Mesendoderm (in vitro differentiated cells): ENCODE measurements at regions not wholly inside any gene's neighbourhood (a gene's known extent, or its start where the extent isn't known, plus 50 kb on each side); places are given as distances from the start of the nearest gene placed in this dataset. TPM values are rescaled to one million over a fixed set of nuclear protein-coding genes. Genes with fewer than 3 reads are reported as not detected.

ENCODE experiments used
- DNase-seq: peaks from one replicate; pipeline ENCODE4 v3.0.0; 2013
- H2AK5ac ChIP-seq: 2 replicates; pipeline ENCODE4 v1.6.1; 2013; ENCODE audit warnings: low read length, inconsistent platforms
- H2BK120ac ChIP-seq: 2 replicates; pipeline ENCODE4 v1.6.1; 2013; ENCODE audit warnings: low read depth, mild to moderate bottlenecking, low read length, moderate library complexity, mixed read lengths
- H2BK15ac ChIP-seq: replicated peaks from 2 replicates; pipeline ENCODE4 v1.6.1; 2013; ENCODE audit warnings: low read depth, mild to moderate bottlenecking, moderate library complexity
- H2BK5ac ChIP-seq: 2 replicates; pipeline ENCODE4 v1.6.1; 2013; ENCODE audit warnings: low read length, inconsistent platforms
- H3K18ac ChIP-seq: 2 replicates; pipeline ENCODE4 v1.6.1; 2013; ENCODE audit warnings: mild to moderate bottlenecking, low read length, mixed read lengths
- H3K23ac ChIP-seq: one replicate; pipeline ENCODE4 v1.6.1; 2013; ENCODE audit warnings: low read length
- H3K27ac ChIP-seq: 2 replicates; pipeline ENCODE4 v1.5.1; 2013; ENCODE audit warnings: low read depth, mild to moderate bottlenecking, inconsistent platforms, low read length, moderate library complexity
- H3K27me3 ChIP-seq: 2 replicates; pipeline ENCODE4 v1.6.1; 2013; ENCODE audit warnings: low read length, control low read depth, mild to moderate bottlenecking, inconsistent platforms; ENCODE audit not compliant: insufficient read depth, poor library complexity
- H3K36me3 ChIP-seq: 2 replicates; pipeline ENCODE4 v1.6.1; 2013; ENCODE audit warnings: low read length, inconsistent platforms; ENCODE audit not compliant: control insufficient read depth, insufficient read depth
- H3K4ac ChIP-seq: one replicate; pipeline ENCODE4 v1.6.1; 2013; ENCODE audit warnings: low read depth, mild to moderate bottlenecking, low read length, moderate library complexity
- H3K4me1 ChIP-seq: 2 replicates; pipeline ENCODE4 v1.6.1; 2013; ENCODE audit warnings: low read depth, low read length, inconsistent platforms; ENCODE audit not compliant: control insufficient read depth
- H3K4me2 ChIP-seq: 2 replicates; pipeline ENCODE4 v1.6.1; 2013; ENCODE audit warnings: low read length
- H3K4me3 ChIP-seq: 2 replicates; pipeline ENCODE4 v1.5.1; 2013; ENCODE audit warnings: mild to moderate bottlenecking, low read length
- H3K56ac ChIP-seq: one replicate; pipeline ENCODE4 v1.6.1; 2013; ENCODE audit warnings: low read length
- H3K79me1 ChIP-seq: 2 replicates; pipeline ENCODE4 v1.6.1; 2013; ENCODE audit warnings: low read length, inconsistent platforms
- H3K79me2 ChIP-seq: 2 replicates; pipeline ENCODE4 v1.6.1; 2013; ENCODE audit warnings: mild to moderate bottlenecking, low read length; ENCODE audit not compliant: control insufficient read depth, insufficient read depth
- H3K9ac ChIP-seq: 2 replicates; pipeline ENCODE4 v1.6.1; 2013; ENCODE audit warnings: low read length, inconsistent platforms
- H4K5ac ChIP-seq: one replicate; pipeline ENCODE4 v1.6.1; 2013; ENCODE audit warnings: low read length
- H4K8ac ChIP-seq: one replicate; pipeline ENCODE4 v1.6.1; 2013; ENCODE audit warnings: low read depth, mild to moderate bottlenecking, control low read depth, low read length, moderate library complexity
- WGBS: extraction: QIAGEN DNeasy Blood & Tissue Kit; methylation state at CpG from one replicate; pipeline ENCODE4 v1.1.7; 2013; ENCODE audit warnings: low lambda C conversion rate, missing lambda C conversion rate; ENCODE audit not compliant: insufficient coverage; ENCODE audit errors: extremely low coverage; 5-methylcytosine and 5-hydroxymethylcytosine counted together
- small RNA-seq: library from polyadenylated mRNA; stranded (forward); fragments of <200 nt; extraction: miRNeasy Mini kit (QIAGEN cat#:217004); gene quantifications from one replicate; pipeline ENCODE3, GENCODE V24; 2013; ENCODE audit not compliant: insufficient read depth

GRCh38 chr20:62589720-62590119, 52.6 kb upstream of the SLCO4A1 start:
- DNase-seq, result no peak
- no peak overlapping the region for H3K9ac ChIP-seq
- no peaks in the 10 kb centered on the region for H3K36me3 ChIP-seq
- no peaks in the 10 kb centered on the region for H3K4me1 ChIP-seq
- no peak overlapping the region for H3K4me3 ChIP-seq
- H2BK120ac ChIP-seq, result no peak overlapping the region
- H3K27me3 ChIP-seq, result no peaks in the 10 kb centered on the region
- H4K8ac ChIP-seq, result no peak overlapping the region
- no peak overlapping the region for H3K27ac ChIP-seq
- no peak overlapping the region for H2BK5ac ChIP-seq
- H4K5ac ChIP-seq, result no peak overlapping the region
- H3K18ac ChIP-seq, result no peak overlapping the region
- no peaks in the 10 kb centered on the region for H3K79me1 ChIP-seq
- no peaks in the 10 kb centered on the region for H3K79me2 ChIP-seq
- H3K4ac ChIP-seq, result no peak overlapping the region
- H3K56ac ChIP-seq, result no peak overlapping the region
- H2BK15ac ChIP-seq, result no peak overlapping the region
- no peak overlapping the region for H3K4me2 ChIP-seq
- H3K23ac ChIP-seq, result no peak overlapping the region
- WGBS, result no CpG with 5 or more reads among the region's 14 CpGs
- H2AK5ac ChIP-seq, result no peak overlapping the region

DNA sequence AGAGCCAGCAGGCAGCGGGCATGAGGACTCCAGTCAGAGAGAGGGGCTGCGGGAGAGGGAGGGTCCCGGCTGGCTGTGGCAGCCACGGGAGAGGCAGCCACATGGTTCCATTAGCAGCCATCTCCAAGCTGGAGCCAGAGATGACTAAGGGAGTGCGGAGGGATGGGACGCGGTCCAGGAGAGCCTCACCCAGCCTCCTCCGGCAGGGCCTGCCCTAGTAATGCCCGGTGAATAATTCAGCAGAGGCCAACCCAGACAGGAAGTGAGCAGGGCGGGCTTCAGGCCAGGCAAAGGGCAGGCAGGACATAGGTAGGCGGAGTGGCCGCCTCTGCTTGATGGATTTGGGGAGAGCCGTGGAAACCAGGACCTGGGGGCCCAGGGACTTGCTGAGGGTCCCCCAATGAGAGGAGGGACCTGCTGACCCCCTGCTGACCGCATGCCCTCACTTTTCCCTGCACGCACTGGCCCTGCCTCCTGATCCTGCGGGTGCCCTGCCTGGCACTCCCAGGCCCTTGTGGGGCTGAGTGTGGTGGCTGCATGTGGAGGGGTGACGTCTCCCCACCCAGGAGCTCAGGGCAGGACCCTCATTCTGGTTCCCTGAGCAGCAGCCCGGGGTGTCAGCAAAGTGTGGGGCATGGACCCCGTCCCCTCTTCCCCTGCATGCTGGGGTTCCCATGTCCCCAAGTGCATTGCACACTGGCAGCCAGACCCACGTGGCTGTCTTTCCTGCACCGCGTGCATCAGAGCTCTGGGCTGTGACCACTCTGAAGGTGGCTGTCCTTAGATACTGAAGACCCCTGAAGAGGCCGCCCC, 51.8 kb upstream of the SLCO4A1 start:
- no peaks in the 10 kb centered on the region for H3K79me2 ChIP-seq
- H3K79me1 ChIP-seq, result no peaks in the 10 kb centered on the region
- H3K4me3 ChIP-seq, result no peak overlapping the region
- no peak overlapping the region for H2AK5ac ChIP-seq
- no peak for DNase-seq
- H2BK120ac ChIP-seq, result no peak overlapping the region
- no peak overlapping the region for H3K23ac ChIP-seq
- no peak overlapping the region for H4K5ac ChIP-seq
- H3K4me1 ChIP-seq, result no peaks in the 10 kb centered on the region
- no peak overlapping the region for H3K4me2 ChIP-seq
- no peak overlapping the region for H2BK15ac ChIP-seq
- no peak overlapping the region for H3K56ac ChIP-seq
- no CpG with 5 or more reads among the region's 23 CpGs for WGBS
- H2BK5ac ChIP-seq, result no peak overlapping the region
- H3K27me3 ChIP-seq, result no peaks in the 10 kb centered on the region
- H3K27ac ChIP-seq, result no peak overlapping the region
- H3K4ac ChIP-seq, result no peak overlapping the region
- H4K8ac ChIP-seq, result no peak overlapping the region
- H3K18ac ChIP-seq, result no peak overlapping the region
- no peak overlapping the region for H3K9ac ChIP-seq
- no peaks in the 10 kb centered on the region for H3K36me3 ChIP-seq

DNA sequence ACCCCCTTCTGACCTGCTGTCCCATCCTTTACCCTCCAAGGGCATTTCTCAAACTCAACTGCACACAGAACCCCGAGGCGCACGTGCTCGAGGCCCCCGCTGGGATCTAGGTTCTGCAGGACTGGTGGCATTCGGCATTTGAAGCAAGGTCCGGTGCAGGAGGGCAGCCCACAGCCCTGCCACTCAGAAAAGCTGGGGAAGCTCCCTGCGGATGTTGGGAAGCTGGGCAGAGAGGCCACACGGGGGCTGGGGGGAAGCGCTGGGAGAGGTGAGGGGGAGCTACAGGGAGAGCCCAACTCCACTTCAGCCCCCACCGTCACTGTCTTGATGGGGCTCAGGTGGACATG, 51.2 kb upstream of the SLCO4A1 start:
- no peak overlapping the region for H3K4ac ChIP-seq
- no peak overlapping the region for H2BK120ac ChIP-seq
- no peak overlapping the region for H4K5ac ChIP-seq
- H3K4me2 ChIP-seq, result no peak overlapping the region
- no peak overlapping the region for H3K23ac ChIP-seq
- no peaks in the 10 kb centered on the region for H3K36me3 ChIP-seq
- H3K4me3 ChIP-seq, result no peak overlapping the region
- H4K8ac ChIP-seq, result no peak overlapping the region
- no peak overlapping the region for H3K18ac ChIP-seq
- H2BK5ac ChIP-seq, result no peak overlapping the region
- no peaks in the 10 kb centered on the region for H3K4me1 ChIP-seq
- DNase-seq, result no peak
- no CpG with 5 or more reads among the region's 11 CpGs for WGBS
- H2AK5ac ChIP-seq, result no peak overlapping the region
- no peaks in the 10 kb centered on the region for H3K79me1 ChIP-seq
- no peak overlapping the region for H3K56ac ChIP-seq
- H2BK15ac ChIP-seq, result no peak overlapping the region
- no peaks in the 10 kb centered on the region for H3K79me2 ChIP-seq
- H3K27ac ChIP-seq, result no peak overlapping the region
- H3K9ac ChIP-seq, result no peak overlapping the region
- H3K27me3 ChIP-seq, result no peaks in the 10 kb centered on the region

- no peak overlapping the region for H3K4ac ChIP-seq
- no peak overlapping the region for H3K18ac ChIP-seq
- H3K4me3 ChIP-seq, result no peak overlapping the region
- H3K56ac ChIP-seq, result no peak overlapping the region
- WGBS, result no CpG with 5 or more reads among the region's 10 CpGs
- no peak overlapping the region for H2BK5ac ChIP-seq
- DNase-seq, result no peak
- no peak overlapping the region for H2AK5ac ChIP-seq
- H3K79me2 ChIP-seq, result no peaks in the 10 kb centered on the region
- H4K5ac ChIP-seq, result no peak overlapping the region
- H2BK120ac ChIP-seq, result no peak overlapping the region
- H3K23ac ChIP-seq, result no peak overlapping the region
- H3K4me1 ChIP-seq, result no peaks in the 10 kb centered on the region
- H3K27ac ChIP-seq, result no peak overlapping the region
- H4K8ac ChIP-seq, result no peak overlapping the region
- H3K27me3 ChIP-seq, result no peaks in the 10 kb centered on the region
- H2BK15ac ChIP-seq, result no peak overlapping the region
- H3K79me1 ChIP-seq, result no peaks in the 10 kb centered on the region
- no peaks in the 10 kb centered on the region for H3K36me3 ChIP-seq
- H3K9ac ChIP-seq, result no peak overlapping the region
- no peak overlapping the region for H3K4me2 ChIP-seq
These were observed 50.7 kb upstream of the SLCO4A1 start for GRCh38 chr20:62591591-62591990.

Small RNAs in the stretch of these regions (small RNA-seq; reads per million reads assigned to genes)
- not detected for gene MIR1-1
